MV-4-11 (cell line): ENCODE measurements at regions not wholly inside any gene's neighbourhood (a gene's known extent, or its start where the extent isn't known, plus 50 kb on each side); places are given as distances from the start of the nearest gene placed in this dataset.
"Not testable (repeated sequence)": the region's sequence is repeated elsewhere in the genome, so short reads cannot be mapped to it uniquely, and the experiment has no call there.

ENCODE experiments used
- DNase-seq: peaks from one replicate; lab custom pipeline; 2025; lab: John Stamatoyannopoulos, UW

- no peak for DNase-seq
These were observed 150.9 kb upstream of the SLC35G4 start for GRCh38 chr18:11458447-11458846.

DNA sequence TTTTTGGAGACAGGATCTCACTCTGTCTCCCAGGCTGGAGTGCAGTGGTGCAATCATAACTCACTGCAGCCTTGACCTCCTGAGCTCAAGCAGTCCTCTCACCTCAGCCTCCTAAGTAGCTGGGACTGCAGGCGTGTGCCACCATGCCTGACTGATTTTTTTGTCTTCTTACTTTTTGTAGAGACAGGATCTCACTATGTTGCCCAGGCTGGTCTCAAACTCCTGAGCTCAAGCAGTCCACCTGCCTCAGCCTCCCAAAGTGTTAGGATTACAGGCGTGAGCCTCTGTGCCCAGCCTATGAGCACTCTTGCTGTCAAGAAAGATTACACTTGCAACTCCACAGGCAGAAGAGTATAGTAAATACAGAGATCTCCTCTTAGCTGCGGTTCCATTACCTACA is 151.5 kb upstream of the SLC35G4 start:
- DNase-seq = not testable (repeated sequence)

DNA sequence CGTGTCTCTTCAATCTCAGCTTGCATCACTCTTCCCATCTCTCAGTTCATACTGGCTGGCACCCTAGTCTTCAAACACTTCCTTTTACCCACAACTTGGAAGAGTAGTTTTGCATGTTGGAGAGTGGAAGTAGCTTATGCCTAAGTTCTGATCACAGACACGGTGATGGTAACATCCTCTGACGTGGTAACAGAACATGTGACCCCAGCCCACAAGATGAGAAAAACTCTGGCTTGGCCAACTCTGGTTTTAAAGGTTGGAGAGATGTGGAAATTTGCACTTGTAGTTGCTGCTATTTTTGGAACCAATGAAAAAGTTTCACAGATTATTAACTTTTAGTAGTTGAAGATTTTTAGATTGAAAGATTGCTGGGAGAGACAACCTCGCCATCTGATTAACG is 155.4 kb upstream of the SLC35G4 start:
- peak; percentile 62 for DNase-seq

DNA sequence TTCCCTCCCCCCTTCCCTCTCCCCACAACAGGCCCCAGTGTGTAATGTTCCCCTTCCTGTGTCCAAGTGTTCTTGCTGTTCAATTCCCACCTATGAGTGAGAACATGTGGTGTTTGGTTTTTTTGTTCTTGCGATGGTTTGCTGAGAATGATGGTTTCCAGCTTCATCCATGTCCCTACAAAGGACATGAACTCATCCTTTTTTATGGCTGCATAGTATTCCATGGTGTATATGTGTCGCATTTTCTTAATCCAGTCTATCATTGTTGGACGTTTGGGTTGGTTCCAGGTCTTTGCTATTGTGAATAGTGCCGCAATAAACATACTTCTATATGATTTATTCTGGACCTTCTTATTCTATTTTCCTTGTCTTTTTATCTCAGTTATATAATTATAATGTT is 165.2 kb upstream of the SLC35G4 start:
- DNase-seq = not testable (repeated sequence)

DNA sequence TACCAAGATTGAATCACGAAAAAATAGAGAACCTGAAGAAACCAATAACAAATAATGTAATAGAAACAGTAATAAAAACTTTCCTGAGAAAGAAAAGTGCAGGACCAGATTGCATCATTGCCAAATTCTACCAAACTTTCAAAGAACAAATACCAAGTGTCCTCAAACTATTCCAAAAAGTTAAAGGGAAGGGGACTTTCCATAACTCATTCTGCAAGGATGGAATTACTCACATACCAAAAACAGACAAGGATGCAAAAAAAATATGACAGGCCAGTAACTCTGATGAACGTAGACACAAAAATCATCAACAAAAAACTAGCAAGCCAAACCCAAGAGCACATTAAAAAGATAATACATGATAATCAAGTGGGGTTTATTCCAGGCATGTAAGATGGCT is 172.3 kb upstream of the SLC35G4 start:
- DNase-seq = no peak

DNA sequence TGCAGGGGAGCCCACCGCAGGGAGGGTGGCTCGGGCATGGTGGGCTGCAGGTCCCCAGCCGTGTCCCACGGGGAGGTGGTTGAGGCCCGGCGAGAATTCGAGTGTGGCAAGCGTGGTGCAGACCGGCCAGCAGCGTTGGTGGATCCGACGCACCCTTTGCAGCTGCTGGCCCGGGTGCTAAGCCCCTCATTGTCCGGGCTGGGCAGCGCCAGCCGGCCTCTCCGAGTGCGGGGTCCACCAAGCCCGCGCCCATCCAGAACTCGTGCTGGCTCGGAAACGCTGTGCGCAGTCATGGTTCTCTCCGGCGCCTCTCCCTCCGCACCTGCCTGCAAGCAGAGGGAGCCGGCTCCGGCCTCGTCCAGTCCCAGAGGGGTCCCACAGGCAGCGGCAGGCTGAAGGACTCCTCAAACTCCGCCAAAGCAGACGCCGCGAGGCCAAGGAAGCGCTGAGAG is 177.0 kb upstream of the SLC35G4 start:
- no peak for DNase-seq

GRCh38 chr18:11429876-11430275 is 179.5 kb upstream of the SLC35G4 start:
- DNase-seq = no peak

- no peak for DNase-seq
These were observed 184.2 kb upstream of the SLC35G4 start for GRCh38 chr18:11425211-11425610.

DNA sequence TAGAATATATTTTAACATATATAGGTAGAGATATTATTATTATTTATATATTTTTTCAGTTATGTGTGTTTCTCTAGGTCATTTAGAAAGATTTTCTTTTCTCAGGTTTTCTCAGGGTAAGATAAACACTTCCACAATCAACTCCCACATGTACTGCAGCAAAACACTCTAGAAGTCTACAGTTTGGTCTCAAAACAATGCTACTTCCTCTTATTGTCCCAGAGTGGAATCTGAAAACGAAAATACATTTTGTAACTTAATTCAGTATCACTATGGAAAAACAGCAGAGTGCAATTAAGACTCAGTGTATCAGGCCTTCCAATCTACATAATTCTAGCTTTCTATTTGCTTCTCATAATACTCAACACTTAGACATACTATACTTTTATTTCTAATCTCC is 190.1 kb upstream of the SLC35G4 start:
- peak; percentile 86 for DNase-seq

- DNase-seq = no peak
These were observed 196.6 kb upstream of the SLC35G4 start for GRCh38 chr18:11412811-11413210.

GRCh38 chr18:11411048-11411447 is 198.3 kb upstream of the SLC35G4 start:
- no peak for DNase-seq

DNA sequence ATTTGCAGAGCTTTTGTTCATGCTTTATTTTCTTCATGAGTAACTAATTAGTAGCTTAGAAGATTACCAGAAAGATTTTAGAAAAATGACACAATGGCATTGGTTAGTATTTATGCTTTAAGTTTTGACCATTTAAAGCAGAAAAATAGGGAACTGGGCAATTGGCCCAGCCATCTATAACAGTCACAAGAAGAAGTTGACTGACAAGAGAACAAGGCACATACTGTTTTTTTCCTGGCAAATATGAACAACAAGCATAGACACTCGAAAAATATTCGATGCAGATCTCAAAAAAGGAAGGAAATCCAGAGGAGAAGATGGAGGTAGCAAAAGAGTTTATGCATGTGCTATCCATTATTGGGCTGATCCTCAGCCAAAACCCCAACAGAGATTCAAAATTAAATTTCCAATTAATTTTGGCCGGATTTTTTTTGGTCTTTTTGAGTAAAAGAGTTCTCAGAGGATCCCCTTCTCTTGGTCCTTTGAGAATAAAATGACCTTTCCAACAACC is 200.8 kb upstream of the SLC35G4 start:
- peak; percentile 64 for DNase-seq

- peak; percentile 34 for DNase-seq
These were observed 201.5 kb upstream of the SLC35G4 start for GRCh38 chr18:11407940-11408339.

GRCh38 chr18:11405804-11406203 is 203.6 kb upstream of the SLC35G4 start:
- DNase-seq = no peak

DNA sequence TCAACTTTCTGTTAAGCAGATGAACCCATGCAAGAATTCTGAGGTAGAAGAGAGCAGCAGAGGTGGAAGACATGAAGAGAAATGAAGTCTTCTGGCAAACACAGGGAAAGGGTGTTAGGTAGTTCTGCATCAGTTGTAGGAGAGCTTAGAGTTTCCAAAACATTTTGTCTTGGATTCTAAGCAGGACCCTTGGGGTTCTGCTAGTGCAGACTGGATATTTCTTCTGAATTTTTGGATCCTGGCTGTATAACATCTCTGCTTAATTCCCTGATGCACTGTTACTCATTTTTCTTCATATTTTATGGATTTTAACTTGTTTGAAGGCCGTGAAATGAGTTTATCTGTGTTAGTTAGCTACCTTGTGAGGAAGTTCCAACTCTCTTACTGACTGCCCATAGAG is 208.7 kb upstream of the SLC35G4 start:
- no peak for DNase-seq

- DNase-seq = peak; percentile 29
These were observed 210.8 kb upstream of the SLC35G4 start for GRCh38 chr18:11398625-11399024.

DNA sequence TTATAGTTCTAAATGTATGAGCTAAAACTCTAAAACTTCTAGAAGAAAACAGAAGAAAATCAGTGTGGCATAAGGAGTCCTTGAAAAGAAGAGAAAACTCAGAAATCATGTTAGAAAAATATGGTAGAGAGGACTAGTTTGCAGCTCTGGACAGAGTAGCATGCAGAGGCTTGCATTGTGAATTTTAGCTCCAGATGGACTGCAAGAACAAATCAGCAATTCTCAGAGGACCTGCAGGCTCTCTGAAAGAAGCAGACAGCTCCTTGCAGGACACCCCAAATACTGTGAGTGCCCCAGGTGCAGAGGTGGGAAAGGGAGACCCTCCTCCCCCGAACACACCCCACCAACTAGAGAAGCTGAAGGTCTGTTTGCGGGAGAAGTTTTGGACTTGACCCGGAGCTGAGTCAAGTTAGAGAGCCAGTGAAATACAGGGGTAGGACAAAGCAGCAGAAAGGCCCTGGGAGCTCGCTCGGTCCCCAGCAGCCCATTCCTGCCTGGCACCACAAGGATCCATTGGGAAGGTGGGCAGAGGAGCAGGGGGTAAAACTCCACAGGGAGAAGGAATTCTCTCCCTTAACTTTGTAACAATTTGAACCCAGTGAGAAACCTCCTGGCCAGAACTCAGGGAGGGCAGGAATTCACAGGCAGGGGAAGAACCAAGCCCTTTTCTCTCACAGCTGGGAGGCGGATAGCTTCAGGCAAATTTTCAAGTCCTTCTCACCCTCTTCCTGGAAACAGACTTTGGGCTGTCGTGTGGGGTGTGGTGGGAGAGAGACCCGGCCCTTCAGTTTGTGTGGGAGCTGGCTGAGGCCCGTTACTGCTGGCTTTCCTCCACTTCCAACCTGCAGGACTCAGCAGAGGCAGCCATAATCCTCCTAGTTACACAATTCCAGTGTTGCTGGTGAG is 216.2 kb upstream of the SLC35G4 start:
- DNase-seq = peak; percentile 26

GRCh38 chr18:11392292-11392691 is 217.1 kb upstream of the SLC35G4 start:
- no peak for DNase-seq

- DNase-seq = no peak
These were observed 217.7 kb upstream of the SLC35G4 start for GRCh38 chr18:11391661-11392060.

DNA sequence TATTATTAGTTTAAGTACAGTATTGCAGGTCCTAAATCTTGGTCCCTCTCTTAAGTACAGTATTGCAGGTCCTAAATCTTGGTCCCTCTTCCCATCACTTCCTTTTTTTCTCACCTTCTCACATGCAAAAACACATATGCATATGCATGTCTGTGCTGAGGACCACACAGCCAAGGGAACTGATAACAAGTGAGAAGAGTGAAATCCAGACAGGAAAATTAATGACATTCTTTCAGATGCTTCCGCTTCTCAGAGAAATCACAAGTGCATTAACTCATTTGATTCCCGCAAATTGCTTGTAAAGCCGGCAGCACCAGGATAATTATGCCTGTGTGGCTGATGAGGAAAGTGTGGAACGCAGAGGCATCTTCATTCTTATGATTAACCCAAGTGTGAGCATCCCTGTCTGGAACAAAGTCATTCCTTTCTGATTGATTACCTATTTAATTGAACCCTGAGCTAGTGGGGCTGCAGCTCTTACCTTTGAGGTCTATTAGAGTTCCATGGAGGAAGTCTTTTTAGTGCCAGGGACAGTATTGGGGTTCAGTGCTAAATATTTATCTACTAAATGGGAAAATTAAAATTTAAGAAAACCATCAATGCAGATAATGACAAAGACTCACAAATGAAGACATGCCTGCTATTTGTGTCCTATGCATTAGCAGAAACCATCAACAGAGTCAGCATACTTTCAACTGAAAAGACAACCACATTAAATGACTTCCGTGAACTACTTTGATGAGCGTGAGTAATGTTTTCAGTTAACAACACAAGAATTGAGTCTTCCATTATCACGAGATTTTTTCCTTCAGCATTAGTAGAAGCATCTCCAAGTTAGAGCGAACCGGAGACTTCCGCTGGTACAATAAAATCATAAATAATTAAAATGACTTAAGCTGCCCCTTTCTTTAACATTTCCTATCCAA is 220.4 kb upstream of the SLC35G4 start:
- DNase-seq = no peak

DNA sequence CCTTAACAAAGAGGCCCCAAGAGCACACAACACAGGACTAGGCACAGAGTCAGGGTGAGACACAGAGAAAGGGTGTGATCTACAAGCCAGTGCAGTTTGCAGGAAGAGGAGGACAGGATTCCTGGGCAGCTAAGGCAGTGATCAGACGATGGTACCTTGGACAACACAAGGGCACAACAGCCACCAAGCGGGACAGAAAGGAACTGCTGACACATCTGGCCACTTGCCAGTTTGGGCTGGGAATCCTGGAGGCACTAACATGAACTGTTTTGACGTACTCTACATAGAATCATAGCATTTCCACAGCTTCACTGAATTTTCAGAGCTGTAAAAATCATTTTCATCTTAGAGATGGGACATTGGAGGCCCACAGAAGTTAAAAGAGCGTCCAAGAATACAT is 221.5 kb upstream of the SLC35G4 start:
- DNase-seq = peak; percentile 66

GRCh38 chr18:11383381-11383780 is 226.0 kb upstream of the SLC35G4 start:
- DNase-seq = no peak

DNA sequence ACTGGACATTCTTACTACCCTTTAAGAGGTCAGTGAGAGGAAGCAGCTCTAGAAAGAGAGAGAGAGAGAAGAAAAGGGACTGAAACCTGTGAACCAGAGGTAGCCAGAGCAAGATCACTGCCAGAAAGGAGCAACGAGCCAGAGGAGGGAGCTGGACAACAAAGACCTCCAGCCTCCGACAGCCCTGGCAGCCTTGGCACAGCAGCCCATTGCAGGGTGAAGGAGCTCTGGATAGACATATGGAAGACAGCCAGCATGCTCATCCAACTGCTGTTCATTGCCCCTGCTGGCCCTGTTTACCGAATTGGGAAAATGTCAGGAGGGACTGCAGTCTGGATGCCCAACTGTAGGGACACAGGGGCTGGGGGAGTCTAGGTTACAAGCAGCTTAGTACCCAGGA is 228.4 kb upstream of the SLC35G4 start:
- DNase-seq = no peak
